NCI-H2196 (cell line): ENCODE measurements at regions not wholly inside any gene's neighbourhood (a gene's known extent, or its start where the extent isn't known, plus 50 kb on each side); places are given as distances from the start of the nearest gene placed in this dataset.
"Not testable (repeated sequence)": the region's sequence is repeated elsewhere in the genome, so short reads cannot be mapped to it uniquely, and the experiment has no call there.

Experiments used
- DNase-seq: peaks from one replicate; lab custom pipeline; 2025; ENCODE audit not compliant: unreplicated experiment; lab: John Stamatoyannopoulos, UW

DNA sequence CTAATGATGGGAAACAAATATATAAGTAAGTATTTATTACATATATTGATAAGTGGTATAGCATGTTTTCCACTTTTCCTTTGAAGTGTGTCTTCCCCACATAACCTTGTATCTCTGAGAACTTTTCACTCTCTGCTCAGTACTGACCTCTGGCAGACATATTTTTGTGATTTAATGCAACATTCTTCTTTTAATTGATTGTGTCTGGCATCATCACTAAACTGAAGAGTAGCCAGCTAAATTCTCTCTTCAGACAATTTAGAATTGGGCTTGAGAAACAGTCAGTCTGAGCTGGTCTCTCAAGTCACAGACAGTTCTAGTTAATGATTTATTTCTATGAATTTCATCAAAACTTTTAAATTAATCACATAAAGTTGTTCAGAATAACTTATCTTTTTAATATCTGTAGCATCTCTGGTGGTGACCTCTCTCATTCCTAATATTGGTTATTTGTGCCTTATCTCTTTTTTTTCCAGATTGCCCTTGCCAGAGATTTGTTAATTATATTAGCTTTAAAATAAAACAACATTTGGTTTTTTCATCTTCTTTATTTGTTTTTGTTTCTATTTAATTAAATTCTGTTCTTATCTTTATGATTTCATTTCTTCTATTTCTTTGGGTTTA is 230.0 kb upstream of the VLDLR start:
- not testable (repeated sequence) for DNase-seq

DNA sequence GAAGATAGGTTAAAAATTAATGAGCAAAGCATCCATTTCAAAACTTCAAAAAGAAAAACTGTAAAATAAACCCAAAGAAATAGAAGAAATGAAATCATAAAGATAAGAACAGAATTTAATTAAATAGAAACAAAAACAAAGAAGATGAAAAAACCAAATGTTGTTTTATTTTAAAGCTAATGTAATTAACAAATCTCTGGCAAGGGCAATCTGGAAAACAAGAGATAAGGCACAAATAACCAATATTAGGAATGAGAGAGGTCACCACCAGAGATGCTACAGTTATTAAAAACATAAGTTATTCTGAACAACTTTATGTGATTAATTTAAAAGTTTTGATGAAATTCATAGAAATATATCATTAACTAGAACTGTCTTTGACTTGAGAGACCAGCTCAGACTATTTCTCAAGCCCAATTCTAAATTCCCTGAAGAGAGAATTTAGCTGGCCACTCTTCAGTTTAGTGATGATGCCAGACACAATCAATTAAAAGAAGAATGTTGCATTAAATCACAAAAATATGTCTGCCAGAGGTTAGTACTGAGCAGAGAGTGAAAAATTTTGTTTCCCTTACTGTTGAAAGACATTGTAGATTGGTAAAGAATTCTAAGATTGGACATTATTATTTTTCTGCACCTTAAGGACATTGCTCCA is 227.4 kb upstream of the VLDLR start:
- DNase-seq, result not testable (repeated sequence)

DNA sequence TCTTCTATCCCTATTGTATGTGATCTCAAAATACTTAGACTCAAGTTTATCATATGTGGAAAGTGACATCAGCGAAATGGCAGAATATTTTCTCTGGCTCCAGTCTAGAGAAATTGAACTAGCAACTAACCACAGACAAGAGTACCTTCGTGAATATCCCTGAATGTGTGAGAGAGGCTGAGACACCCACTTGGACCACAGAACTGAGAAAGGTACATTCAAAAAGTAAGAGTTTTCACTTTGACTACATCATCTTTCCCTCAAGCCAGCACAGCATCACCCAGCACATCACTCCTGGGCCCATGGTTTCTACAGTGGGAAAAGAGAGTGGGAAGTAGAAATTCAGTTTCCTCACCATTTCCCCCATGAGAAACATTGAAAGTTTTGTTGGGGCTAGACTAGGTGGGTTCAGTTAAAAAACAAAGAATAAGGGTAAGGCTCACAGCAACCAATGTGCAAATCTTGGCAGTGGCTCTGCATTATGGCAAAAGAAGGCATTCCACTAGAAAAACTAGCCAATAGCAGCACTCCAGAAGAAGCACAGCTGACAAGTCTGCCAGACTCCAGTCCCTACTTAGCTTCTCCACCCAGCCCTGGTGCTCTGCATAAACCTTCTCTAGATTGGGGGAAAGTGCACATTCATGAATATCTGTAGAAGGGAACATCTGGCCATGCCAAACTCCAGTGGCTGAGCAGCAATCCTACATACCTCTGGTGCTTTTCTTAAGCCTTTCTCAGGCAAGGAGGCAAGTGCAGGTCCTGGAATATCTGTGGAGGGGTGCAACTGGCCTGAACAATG is 225.6 kb upstream of the VLDLR start:
- no peak for DNase-seq

DNA sequence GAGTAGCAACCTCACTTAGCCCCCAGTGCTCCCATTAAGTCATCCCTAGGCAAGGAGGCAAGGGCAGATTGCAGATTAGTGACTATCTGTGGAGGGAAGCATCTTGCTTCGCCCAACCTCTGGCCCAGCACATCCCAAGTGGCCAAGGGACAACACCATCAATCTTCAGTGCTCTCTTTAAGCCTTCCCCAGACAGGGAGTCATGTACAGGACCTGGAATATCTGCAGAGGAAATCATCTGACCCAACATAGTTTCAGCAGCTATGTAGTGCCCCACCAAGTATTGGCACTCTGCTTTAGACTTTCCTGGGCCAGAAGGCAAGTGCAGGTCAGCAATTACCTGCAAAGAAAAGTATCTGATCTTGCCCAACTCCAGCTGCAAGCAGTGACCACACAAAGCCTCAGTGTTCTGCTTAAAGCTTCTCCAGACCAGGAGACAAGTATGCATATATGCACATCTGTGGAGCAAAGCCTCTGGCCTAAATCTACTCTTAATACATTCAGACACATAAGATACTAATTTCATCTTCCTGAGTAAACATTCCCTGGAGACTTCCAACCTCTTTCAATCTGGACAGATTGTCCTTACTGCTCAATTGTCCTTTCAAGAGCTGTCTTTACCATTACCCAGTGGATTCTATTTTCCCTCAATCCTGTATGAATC is 224.8 kb upstream of the VLDLR start:
- DNase-seq, result no peak

DNA sequence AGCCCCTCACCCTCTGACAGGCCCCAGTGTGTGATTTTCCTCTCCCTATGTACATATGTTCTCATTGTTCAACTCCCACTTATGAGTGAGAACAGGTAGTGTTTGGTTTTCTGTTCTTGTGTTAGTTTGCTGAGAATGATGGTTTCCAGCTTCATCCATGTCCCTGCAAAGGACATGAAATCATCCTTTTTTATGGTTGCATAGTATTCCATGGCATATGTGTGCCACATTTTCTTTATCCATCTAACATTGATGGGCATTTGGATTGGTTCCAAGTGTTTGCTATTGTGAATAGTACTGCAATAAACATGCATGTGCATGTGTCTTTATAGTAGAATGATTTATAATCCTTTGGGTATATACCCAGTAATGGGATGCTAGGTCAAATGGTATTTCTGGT is 223.7 kb upstream of the VLDLR start:
- not testable (repeated sequence) for DNase-seq

DNA sequence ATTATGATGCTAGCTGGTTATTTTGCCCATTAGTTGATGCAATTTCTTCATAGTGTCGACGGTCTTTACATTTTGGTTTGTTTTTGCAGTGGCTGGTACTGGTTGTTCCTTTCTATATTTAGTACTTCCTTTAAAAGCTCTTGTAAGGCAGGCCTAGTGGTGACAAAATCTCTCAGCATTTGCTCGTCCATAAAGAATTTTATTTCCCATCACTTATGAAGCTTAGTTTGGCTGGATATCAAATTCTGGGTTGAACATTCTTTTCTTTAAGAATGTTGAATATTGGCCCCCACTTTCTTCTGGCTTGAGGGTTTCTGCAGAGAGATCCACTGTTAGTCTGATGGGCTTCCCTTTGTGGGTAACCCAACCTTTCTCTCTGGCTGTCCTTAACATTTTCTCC is 219.8 kb upstream of the VLDLR start:
- not testable (repeated sequence) for DNase-seq

DNA sequence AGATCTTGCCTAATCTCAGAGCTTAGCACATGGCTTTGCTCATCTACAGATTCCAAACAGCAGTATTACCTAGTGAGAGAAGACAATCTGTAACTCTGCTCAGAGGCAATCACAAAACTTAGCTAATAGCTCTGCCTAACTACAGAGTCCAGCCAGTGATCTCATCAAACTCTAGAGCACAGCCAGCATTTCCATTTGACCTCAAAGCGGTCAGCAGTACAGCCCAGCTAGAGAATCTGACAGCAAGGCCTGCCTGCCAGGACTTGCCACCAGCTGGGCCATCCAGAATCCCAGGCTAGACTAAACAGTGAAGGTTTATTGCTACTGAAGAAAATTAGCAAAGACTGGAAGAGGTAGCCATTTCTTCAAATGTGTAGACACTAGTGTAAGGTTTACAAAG is 217.9 kb upstream of the VLDLR start:
- no peak for DNase-seq

DNA sequence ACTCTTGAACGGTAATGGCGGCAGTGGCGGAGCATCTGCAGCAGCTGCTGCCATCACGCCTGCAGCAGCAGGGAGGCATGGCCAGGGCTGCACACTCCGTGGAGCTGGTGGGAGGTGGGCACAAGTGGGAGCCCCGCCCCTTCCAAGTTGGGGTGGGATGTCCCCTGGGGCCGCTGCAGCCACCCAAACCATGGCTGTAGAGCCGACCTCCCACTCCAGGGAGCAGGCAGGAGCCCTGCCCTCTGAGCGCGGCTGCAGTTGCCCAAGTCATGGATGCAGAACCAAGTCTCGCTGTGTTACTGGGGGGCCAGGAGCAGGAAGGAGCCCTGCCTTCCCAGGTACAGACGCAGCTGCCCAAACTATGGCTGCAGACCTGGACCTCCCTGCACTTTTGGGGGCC is 215.3 kb upstream of the VLDLR start:
- DNase-seq, result no peak

DNA sequence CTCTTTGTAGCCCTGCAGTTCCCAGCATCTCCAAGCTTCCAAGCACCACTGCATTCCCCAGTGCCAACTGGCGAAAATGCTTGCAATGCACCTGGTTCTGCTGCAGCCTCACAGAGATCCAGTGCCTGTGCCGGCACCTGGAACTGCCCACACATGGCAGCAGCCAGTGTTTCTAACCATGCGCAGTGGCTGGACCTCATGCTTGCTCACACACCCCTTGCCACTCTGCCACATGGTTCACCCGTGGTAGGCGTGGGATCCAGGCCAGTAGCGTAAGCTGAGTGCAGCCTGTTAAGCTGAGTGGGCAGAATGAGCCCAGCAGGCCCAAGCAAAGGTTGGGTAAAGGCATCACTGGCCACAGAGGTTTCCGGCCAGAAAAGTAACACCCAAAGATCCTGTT is 214.1 kb upstream of the VLDLR start:
- DNase-seq, result no peak

DNA sequence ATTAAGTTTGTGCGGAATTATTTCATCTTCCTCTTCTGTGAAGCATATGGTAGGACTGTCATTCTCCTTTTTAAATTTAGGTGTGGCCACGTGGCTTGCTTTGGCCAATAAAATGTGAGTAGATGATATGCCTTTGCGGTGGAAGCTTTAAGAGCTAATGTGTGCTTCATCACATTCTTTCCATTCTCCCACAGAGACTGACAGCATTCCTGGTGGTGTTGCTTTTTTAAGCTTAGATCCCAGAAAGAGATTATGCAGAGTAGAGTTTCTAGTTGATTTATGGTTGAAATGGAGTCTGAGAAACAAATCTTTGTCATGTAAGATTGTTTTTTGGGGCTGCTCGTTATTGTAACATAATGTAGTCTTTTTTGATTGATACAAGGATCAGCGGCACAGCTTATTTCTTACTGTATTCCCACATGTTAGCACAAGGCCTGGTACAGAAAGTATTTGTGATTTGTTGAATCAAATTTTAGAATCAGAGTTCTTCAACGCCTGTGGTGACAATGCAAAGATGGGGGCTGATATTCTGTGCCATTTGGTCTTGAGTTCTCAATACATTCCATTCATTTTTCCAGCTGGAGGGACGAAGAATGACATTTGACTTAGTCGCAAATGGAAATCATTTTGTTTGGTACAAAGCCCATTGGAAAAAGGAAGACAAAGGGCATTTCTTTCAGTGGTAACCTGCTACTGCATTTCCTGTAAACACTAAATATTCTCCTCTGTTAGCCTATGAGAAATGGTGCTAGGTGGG is 209.9 kb upstream of the VLDLR start:
- DNase-seq, result no peak

DNA sequence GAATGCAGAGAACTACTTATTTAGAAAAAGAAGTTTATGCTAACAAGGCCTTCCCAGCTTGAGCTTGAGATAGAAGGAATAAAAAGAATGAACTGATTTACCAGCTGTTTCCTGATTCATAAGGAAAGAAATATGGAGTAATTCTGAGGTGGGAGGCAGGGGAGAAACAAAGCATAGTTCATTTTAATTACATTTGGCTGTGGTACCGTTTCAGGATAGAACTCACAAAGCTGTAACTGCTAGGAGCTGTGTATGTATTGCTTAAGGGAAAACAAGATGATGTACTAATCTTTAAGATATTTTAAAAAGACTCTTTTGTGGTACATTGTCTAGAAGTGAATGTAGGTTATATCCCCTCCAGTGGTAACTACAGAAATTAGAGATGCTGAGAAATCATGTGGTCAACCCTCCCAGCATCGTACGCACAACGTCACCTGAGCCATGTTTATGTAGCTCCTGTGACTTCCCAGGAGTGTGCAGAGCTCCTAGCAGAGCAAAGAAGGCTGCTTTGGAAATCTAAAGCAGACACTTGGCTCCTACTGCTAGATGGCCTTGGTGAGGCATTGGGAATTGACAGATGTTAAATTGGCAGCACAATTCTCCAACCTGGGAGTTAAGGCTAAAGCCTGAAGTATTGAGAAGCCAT is 208.3 kb upstream of the VLDLR start:
- DNase-seq, result peak; percentile 25

DNA sequence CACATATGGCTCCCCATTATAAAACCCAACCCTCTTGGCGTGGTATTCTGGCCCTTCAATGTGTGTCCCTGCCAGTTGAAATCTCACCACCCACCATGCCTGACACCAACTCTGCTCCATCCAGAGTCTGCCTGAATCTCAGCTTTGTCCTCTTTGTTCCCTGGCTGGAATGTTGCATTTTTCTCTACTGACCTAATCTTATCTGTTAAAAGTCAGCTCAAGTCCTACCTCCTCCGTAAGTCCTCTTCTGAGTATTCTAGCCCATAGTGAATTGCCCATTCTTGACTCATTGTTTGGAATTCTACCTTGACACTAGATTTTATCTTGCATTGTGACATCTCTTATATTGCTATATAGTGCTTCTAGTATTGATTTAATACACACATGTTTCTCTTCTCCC is 207.1 kb upstream of the VLDLR start:
- no peak for DNase-seq

DNA sequence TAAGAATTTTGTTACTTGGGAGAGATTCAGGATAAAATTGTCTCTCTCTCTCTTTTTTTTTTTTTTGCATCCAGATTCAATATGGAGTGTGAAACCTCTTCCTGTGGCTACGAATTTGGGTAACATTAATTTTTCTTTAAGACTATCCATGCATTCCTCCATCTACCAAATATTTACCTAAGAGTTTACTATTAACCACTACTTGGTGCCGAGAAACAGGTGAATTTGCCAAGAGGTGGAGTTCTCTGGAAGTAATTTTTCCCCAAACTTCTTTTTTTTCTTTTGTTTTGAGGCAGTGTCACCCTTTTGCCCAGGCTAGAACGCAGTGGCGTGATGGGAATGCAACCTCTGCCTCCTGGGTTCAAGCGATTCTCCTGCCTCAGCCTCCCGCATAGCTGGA is 206.3 kb upstream of the VLDLR start:
- DNase-seq, result no peak

DNA sequence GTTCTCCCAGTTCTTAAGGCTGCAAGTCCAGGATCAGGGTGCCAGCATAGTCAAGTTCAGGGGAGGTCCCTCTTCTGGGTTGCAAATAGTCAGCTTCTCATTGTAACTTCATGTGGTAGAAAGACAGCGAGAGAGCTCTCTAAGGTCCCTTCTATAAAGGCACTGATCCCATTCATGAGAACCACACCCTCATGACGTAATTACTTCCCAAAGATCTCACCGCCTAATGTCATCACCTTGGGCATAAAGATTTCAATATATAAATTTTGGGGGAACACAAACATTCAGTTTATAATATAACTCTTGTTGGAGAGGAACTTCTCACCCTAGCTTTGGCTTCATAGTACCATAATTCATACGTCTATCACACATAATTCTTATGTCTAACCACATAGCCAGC is 203.9 kb upstream of the VLDLR start:
- DNase-seq, result no peak

DNA sequence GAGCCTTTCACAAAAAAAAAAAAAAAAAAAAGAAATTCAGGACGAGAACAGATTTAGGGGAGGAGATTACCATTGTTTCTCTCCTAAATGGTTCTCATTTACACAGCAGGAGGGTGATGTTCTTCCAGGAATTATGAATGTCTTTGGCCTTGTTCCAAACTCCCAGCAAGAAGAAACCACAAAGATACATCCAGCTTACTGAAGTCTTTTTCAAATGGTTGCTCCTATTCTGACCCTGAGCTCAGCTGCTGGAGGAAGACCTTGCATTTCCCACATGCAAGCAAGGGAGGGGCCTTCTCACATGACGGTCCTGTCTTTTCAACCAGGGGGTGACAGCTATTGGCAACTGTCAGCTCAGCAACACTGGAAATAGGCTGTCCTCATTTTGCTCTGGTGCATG is 203.0 kb upstream of the VLDLR start:
- DNase-seq, result peak; percentile 71

DNA sequence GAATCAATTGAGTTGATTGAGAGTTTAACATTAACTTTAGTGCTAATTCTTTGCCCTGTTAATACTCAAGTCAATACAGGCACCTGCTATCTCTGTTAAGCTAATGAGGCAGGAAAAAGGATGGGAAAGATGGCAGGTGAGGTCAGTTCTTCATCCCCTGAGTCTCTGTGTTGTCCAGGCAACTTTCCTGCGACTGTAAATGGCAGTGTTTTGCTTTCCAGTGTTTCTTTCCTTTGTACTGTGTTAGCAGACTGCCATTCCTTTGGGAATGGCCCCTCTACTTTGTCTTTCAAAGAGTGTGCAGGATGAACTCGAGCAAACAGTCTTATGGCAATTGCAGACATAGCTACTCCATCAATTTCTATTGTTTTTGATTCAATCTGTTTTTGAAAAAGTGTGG is 202.2 kb upstream of the VLDLR start:
- DNase-seq, result no peak

DNA sequence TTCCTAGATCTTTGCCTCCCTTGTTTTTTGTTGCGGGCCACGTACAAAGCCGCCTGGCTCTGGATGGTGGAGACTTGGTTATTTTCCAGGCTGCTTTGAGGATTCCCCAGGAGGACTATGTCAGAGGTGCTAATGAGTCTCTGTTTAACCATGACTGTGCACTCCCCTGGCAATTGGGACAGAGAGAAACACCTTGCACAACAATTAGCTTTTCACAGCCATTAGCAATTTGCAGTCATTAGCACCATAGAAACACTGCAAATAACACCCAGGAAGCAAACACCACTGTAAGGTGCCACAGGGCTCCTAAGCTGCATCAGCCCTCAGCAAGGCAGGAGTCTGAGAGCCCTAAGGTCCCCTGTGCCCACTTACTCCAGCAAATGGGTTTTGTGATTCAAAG is 201.0 kb upstream of the VLDLR start:
- DNase-seq, result no peak

DNA sequence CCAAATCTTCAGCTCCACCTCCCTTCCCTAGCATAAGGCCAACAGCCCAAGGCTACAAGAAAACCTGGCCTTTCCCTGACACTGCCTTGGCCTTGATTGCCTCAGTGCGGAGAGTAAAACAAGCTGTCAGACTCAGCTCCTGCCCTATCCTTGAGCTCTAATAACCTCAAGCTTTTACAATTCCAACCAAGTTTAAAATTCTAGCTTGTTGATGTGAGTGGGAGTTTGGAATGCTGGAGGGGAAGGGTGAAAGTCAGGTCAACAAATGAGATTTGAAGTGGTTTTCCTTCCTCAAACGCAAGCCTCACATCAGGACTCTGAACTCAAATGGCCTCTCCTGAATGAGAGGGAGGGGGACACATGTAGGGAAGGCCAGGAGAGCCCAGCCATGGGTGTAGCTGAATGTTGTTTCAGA is 197.0 kb upstream of the VLDLR start:
- no peak for DNase-seq

DNA sequence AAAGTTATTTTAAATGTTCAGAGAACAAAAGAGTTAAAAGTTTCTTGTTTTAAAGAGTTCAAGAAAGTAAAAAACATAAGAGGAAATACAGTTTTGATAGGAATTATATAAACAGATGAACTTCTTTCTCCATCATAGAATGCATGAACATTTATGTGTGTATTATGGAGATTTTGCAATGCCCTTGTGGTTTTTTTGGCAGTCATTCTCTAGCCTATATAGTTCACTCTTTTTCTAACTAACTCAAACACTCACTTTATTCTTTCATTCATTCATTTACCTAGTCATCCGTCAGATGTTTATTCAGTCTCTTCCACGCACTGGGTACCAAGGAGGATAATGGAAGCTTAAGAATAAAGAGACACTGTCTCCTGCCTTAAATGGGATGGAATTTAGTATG is 195.9 kb upstream of the VLDLR start:
- DNase-seq, result no peak

DNA sequence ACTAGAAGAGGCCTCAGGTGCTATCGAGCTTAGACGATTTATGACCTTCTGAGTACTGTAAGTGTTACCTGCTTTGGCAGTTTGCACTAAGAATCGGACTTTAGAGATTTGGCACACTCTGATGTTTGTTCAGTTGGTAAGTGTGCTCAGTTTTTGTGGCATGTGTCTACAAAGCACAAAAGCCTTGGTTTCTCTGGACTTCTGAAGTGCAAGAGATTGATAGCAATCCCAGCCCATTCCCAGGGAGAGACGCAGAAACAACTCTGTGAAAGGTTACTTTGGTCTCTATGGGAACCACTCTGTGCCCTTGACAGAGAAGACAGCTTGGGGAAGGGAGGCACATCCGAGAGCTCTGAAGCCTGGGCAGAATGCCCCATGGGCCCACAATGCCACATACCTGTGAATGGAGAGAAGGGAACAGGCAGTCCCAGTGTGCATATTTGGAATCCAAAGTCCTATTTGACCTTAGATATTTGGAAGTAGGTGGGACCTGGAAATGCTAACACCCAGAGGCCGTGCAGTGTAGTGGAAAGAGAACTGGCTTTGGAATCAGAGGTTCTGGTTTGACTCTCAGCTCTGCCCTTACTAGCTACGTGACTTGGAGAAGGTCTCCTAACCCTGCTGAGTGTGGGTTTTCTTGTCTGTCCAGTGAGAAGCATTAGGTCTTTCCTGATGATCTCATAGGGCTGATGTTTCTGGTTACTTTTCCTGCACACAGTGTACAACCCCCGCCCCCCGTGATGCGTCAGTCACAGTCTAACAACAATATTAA is 194.3 kb upstream of the VLDLR start:
- DNase-seq, result peak; percentile 91
